Motor neuron (in vitro differentiated cells): ENCODE measurements at regions not wholly inside any gene's neighbourhood (a gene's known extent, or its start where the extent isn't known, plus 50 kb on each side); places are given as distances from the start of the nearest gene placed in this dataset.

Experiments used
- ATAC-seq, 8 experiments: fragments of 200-7000 bp; cut with Tn5 transposase; replicated peaks in 6 of 8; 2 replicates each; pipeline ENCODE4 v1.8.0; 2021; ENCODE audit warnings: mild to moderate bottlenecking in 8 of 8, moderate library complexity in 8 of 8
- H3K27ac ChIP-seq, 2 donors: fragments of 250-450 bp; sonication (Bioruptor Pico); 2 replicates each; pipeline ENCODE4 v1.9.0; 2021; ENCODE audit warnings: antibody characterized with exemption in 2 of 2, mild to moderate bottlenecking in 2 of 2, moderate library complexity in 1 of 2
- H3K4me1 ChIP-seq, 2 donors: fragments of 250-450 bp; sonication (Bioruptor Pico); replicated peaks in 1 of 2; 2 replicates each; pipeline ENCODE4 v1.6.1; 2021; ENCODE audit warnings: antibody characterized with exemption in 2 of 2, mild to moderate bottlenecking in 2 of 2, moderate library complexity in 1 of 2
- H3K4me3 ChIP-seq, 5 donors: fragments of 250-450 bp; sonication (Bioruptor Pico); 2 replicates each; pipeline ENCODE4 v1.9.0; 2021; ENCODE audit warnings: antibody characterized with exemption in 5 of 5, mild to moderate bottlenecking in 5 of 5, moderate library complexity in 4 of 5
- WGBS, 10 experiments: fragments of 450-650 bp; shearing (Covaris generic); methylation state at CpG; one replicate each; pipeline ENCODE4 v1.0.0; 2022; 5-methylcytosine and 5-hydroxymethylcytosine counted together
- in situ Hi-C, 9 experiments: fragments of 400-800 bp; cut with MboI; loops; one replicate each; pipeline ENCODE4 v1.15.0; 2021; ENCODE audit warnings: low sequenced_read_pairs in 9 of 9, low pct_unique_long_range_greater_than_20kb in 2 of 9; ENCODE audit not compliant: unreplicated experiment in 9 of 9

DNA sequence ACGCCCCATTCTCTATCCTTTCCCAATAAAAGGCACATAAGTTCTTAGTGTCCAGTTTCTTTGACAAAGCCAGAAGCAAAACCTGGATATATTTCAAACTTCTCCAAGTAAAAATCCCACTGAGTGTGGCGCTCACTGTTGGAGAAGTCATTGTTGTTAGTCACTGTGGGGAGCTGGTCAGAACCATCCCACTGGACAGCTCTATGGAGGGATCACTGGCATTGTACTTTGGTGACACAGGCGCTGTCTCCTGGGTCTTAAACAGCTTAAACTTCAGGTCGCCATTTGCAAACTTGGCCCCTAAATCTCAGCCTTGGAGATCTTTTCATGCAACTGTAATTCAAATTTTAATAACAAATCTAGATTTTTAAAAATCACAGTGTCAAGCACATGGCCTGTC lies 111.5 kb upstream of the SLC24A3 start:
- Histone ChIP-seq H3K27ac (no peak overlapping the region), H3K4me1 (no peaks in the 10 kb centered on the region), H3K4me3 (no peak overlapping the region)
- no peak for ATAC-seq
- in situ Hi-C loops = no loop called here
- 20 to 100% (median 70%) methylated on average over 1 to 4 of the region's 4 CpGs; no CpG with 5 or more reads in 2 of the 10 experiments for WGBS, 10 experiments

DNA sequence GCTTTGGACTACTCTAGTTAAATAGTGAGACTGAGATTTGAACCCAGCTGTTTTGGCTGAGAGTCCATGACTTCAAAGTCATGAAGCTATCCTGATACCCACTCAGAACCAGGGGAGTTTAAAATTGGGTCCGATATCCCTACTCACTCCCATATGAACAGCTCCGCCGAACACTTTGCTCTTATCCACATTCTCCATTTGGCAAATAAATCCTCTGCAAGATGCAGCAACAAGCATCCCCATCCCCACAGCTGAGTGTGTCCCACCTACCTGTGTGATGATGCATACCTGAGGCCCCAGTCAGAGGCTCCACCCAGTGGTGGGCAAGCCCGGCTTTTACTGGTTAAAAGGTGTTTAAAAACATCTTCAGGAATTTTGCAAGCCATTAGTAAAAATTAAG lies 108.3 kb upstream of the SLC24A3 start:
- in situ Hi-C loops = no loop called here
- no peak for ATAC-seq
- 40 to 95% (median 62%) methylated on average over 1 to 4 of the region's 4 CpGs; no CpG with 5 or more reads in 3 of the 10 experiments for WGBS, 10 experiments
- H3K27ac ChIP-seq = no peak overlapping the region
- H3K4me3 ChIP-seq = no peak overlapping the region
- no peaks in the 10 kb centered on the region for H3K4me1 ChIP-seq

DNA sequence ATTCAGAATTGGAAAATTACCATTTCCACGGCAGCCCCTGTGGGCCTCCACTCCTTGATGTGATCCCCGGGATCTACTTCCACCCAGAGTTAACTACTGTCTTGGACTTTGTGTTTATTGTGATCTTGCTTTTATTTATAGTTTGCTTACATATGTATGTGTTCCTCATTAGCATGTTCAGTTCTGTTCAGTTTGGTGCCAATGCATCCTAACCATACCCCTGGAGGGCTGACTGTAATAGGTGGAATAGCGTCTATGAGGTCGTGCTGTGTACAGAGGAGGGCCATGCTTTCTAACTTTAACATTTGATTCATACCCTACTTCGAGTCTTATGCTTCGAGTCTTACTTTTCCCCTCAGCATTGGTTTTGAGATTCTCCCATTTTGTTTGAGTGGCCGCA lies 104.3 kb upstream of the SLC24A3 start:
- ATAC-seq = peak in 3 of 8 experiments; percentile 77 to 96 (median 94)
- Histone ChIP-seq H3K27ac (no peak overlapping the region), H3K4me3 (no peak overlapping the region), H3K4me1 (no peaks in the 10 kb centered on the region)
- WGBS, 10 experiments = 17 to 81% (median 57%) methylated on average over 4 to 7 of the region's 7 CpGs; no CpG with 5 or more reads in 1 of the 10 experiments
- in situ Hi-C loops = no loop called here

GRCh38 chr20:19110285-19110684 lies 102.2 kb upstream of the SLC24A3 start:
- WGBS, 10 experiments = 35 to 100% (median 80%) methylated on average over 1 to 3 of the region's 3 CpGs; no CpG with 5 or more reads in 1 of the 10 experiments
- no peak overlapping the region for H3K4me3 ChIP-seq
- H3K4me1 ChIP-seq = no peaks in the 10 kb centered on the region
- no peak overlapping the region for H3K27ac ChIP-seq
- ATAC-seq = no peak
- in situ Hi-C loops = no loop called here

- Histone ChIP-seq H3K4me1 (no peaks in the 10 kb centered on the region), H3K27ac (no peak overlapping the region), H3K4me3 (no peak overlapping the region)
- ATAC-seq = no peak
- in situ Hi-C loops = no loop called here
- WGBS, 10 experiments = 30 to 100% (median 69%) methylated on average over 1 to 6 of the region's 7 CpGs; no CpG with 5 or more reads in 1 of the 10 experiments
Measured at GRCh38 chr20:19110881-19111460, 101.5 kb upstream of the SLC24A3 start.

GRCh38 chr20:19112828-19113227 lies 99.6 kb upstream of the SLC24A3 start:
- no peak for ATAC-seq
- 20 to 100% (median 75%) methylated on average over 1 to 2 of the region's 2 CpGs; no CpG with 5 or more reads in 1 of the 10 experiments for WGBS, 10 experiments
- in situ Hi-C loops = no loop called here

GRCh38 chr20:19113343-19113930 lies 99.0 kb upstream of the SLC24A3 start:
- in situ Hi-C loops = no loop called here
- H3K27ac ChIP-seq = no peak overlapping the region
- no peak overlapping the region for H3K4me3 ChIP-seq
- peak in 2 of 8 experiments; percentile 17 to 46 for ATAC-seq
- WGBS, 10 experiments = 40 to 100% (median 79%) methylated on average over 1 to 4 of the region's 5 CpGs; no CpG with 5 or more reads in 6 of the 10 experiments
- no peaks in the 10 kb centered on the region for H3K4me1 ChIP-seq

More at GRCh38 chr20:19112828-19113227, 99.6 kb upstream of the SLC24A3 start:
- Histone ChIP-seq H3K4me3 (no peak overlapping the region), H3K27ac (no peak overlapping the region), H3K4me1 (no peaks in the 10 kb centered on the region)

DNA sequence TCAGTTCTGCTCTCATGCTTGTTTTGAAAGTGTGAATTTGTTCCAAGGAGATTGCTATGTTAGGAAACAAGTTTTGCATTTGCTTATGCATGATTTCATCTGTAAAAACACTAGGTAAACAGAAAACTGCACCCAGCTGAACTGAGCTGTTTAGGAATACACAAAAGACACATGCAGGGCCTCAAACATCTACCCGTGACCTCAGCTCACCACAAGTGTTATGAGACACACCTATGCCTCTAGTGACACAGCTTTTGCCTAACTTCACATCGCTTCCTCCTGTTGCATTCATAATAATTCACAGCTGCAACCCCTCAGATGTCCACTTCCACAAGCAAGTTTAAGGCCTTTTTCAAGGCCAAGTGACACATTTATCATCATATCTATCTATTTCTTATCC lies 98.0 kb upstream of the SLC24A3 start:
- ATAC-seq = peak in 3 of 8 experiments; percentile 86 to 97 (median 87)
- in situ Hi-C loops = no loop called here
- no peaks in the 10 kb centered on the region for H3K4me1 ChIP-seq
- no peak overlapping the region for H3K27ac ChIP-seq
- H3K4me3 ChIP-seq = no peak overlapping the region
- WGBS, 10 experiments = 0 to 100% (median 83%) methylated on average over 1 to 2 of the region's 2 CpGs; no CpG with 5 or more reads in 1 of the 10 experiments

DNA sequence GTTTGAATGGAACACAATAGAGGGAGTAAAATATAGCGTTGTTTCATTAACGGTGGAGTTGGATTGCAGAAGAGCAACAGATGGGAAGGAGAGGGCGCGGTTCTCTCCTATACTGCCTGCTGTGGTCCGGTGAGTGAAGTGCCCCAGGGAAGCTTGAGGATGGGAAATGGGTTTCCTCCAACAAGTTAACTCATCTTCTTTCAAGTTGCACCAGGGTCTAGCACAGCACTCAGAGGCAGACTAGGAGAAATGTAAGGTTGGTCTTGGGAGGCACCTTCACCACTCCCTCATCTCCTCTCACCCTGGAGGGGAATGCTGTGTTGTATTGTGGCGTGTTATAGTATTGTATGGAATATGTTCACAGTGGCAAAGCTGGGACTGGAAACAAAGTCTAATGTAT lies 96.9 kb upstream of the SLC24A3 start:
- in situ Hi-C loops = no loop called here
- no peak overlapping the region for H3K27ac ChIP-seq
- no peak for ATAC-seq
- no peaks in the 10 kb centered on the region for H3K4me1 ChIP-seq
- WGBS, 10 experiments = 17 to 100% (median 91%) methylated on average over 1 to 5 of the region's 6 CpGs; no CpG with 5 or more reads in 1 of the 10 experiments
- no peak overlapping the region for H3K4me3 ChIP-seq

- Histone ChIP-seq H3K27ac (no peak overlapping the region), H3K4me1 (no peaks in the 10 kb centered on the region), H3K4me3 (no peak overlapping the region)
- no peak for ATAC-seq
- in situ Hi-C loops = no loop called here
- WGBS, 10 experiments = 30 to 100% (median 94%) methylated on average over 1 to 6 of the region's 9 CpGs; no CpG with 5 or more reads in 3 of the 10 experiments
Measured at GRCh38 chr20:19120011-19120410, 92.4 kb upstream of the SLC24A3 start.

DNA sequence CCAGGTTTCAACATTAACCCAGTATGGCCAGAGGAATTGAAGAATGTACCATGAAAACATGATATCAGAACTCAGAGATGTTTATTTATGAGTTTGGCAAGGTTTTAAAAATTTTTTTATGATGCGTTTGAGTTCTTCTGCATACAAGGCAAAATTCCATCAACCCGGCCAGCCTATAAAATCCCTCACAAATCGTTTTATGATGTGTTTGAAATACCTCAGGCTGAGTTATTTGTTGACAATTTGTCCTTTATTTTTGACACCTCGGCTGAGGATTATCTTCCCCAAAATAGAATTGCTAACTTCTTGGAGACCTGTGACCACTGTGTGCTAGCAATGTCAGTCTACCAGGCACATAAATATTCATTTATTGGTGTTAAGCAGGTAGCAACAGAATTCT lies 91.9 kb upstream of the SLC24A3 start:
- H3K4me1 ChIP-seq = no peaks in the 10 kb centered on the region
- no peak overlapping the region for H3K4me3 ChIP-seq

GRCh38 chr20:19121463-19121862 lies 91.0 kb upstream of the SLC24A3 start:
- 0 to 100% (median 70%) methylated on average over 1 to 3 of the region's 3 CpGs for WGBS, 10 experiments
- H3K27ac ChIP-seq = no peak overlapping the region
- in situ Hi-C loops = no loop called here
- no peak for ATAC-seq
- H3K4me1 ChIP-seq = no peaks in the 10 kb centered on the region
- no peak overlapping the region for H3K4me3 ChIP-seq

More for the DNA sequence above, 91.9 kb upstream of the SLC24A3 start:
- WGBS, 10 experiments = 0 to 75% (median 35%) methylated on average over 1 to 4 of the region's 4 CpGs; no CpG with 5 or more reads in 1 of the 10 experiments
- no peak overlapping the region for H3K27ac ChIP-seq
- in situ Hi-C loops = no loop called here
- ATAC-seq = no peak

DNA sequence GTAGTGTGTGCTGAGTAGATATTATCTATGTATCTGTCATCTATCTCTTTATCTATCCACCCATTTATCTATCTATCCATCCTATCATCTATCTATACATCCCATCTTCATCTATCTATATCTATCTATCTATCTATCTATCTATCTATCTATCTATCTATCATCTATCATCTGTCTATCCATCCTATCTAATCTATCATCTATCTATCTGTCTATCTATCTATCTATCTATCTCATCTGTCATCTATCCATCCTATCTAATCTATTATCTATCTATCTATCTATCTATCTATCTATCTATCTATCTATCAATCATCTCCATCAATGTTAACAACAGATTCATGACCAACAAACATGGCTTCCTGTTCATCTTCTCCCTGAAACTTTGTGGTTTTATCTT lies 90.5 kb upstream of the SLC24A3 start:
- no peak for ATAC-seq
- in situ Hi-C loops = no loop called here
- Histone ChIP-seq H3K27ac (no peak overlapping the region), H3K4me3 (no peak overlapping the region), H3K4me1 (no peaks in the 10 kb centered on the region)

GRCh38 chr20:19122395-19122794 lies 90.0 kb upstream of the SLC24A3 start:
- in situ Hi-C loops = no loop called here
- no peak for ATAC-seq
- H3K4me3 ChIP-seq = no peak overlapping the region
- no peak overlapping the region for H3K27ac ChIP-seq
- no peaks in the 10 kb centered on the region for H3K4me1 ChIP-seq
